ENCODE measurements at regions not wholly inside any gene's neighbourhood (a gene's known extent, or its start where the extent isn't known, plus 50 kb on each side); places are given as distances from the start of the nearest gene placed in this dataset.

- Histone ChIP-seq H3K9ac (ENCODE audit: low read length) (no peak overlapping the region), H3K27me3 (ENCODE audit: insufficient read depth, low read length) (no peaks in the 10 kb centered on the region), H3K79me1 (ENCODE audit: low read length) (no peaks in the 10 kb centered on the region), H2AFZ (ENCODE audit: insufficient read depth, low read length, poor library complexity) (no peak overlapping the region), H3K4me3 (ENCODE audit: low read depth, low read length) (no peak overlapping the region), H4K12ac (ENCODE audit: low read depth, low read length) (no peak overlapping the region), H3K14ac (ENCODE audit: low read length) (no peak overlapping the region), H2BK120ac (ENCODE audit: insufficient read depth, low read length, poor library complexity) (no peak overlapping the region), H3K27ac (ENCODE audit: low read depth, low read length) (no peak overlapping the region), H3K18ac (ENCODE audit: low read length) (no peak overlapping the region), H2AK5ac (ENCODE audit: low read length) (no peak overlapping the region), H3K9me3 (ENCODE audit: insufficient read depth, low read depth, low read length) (no peaks in the 10 kb centered on the region), H3K4me1 (ENCODE audit: control insufficient read depth in 1 of 2, insufficient read depth in 2 of 2, low read length in 2 of 2) (no peaks in the 10 kb centered on the region), H4K91ac (ENCODE audit: low read depth, low read length) (no peak overlapping the region), H2BK5ac (ENCODE audit: low read depth, low read length, poor library complexity) (no peak overlapping the region), H3K36me3 (ENCODE audit: control insufficient read depth in 1 of 2, insufficient read depth in 2 of 2, low read length in 2 of 2) (no peaks in the 10 kb centered on the region), H3K23ac (ENCODE audit: low read length) (no peak overlapping the region), H3K4ac (ENCODE audit: low read depth, low read length) (no peak overlapping the region), H3K79me2 (ENCODE audit: control insufficient read depth, insufficient read depth, low read length, poor library complexity) (no peaks in the 10 kb centered on the region), H4K8ac (ENCODE audit: low read depth, low read length) (no peak overlapping the region), H3K4me2 (ENCODE audit: low read length) (no peak overlapping the region), H2BK12ac (ENCODE audit: low read length) (no peak overlapping the region)
- DNase-seq: no peak
These were observed 340.9 kb downstream of the CENPC start for GRCh38 chr4:67204441-67204840.

- no peak overlapping the region for H4K12ac ChIP-seq (ENCODE audit: low read depth, low read length)
- no peak overlapping the region for H2BK12ac ChIP-seq (ENCODE audit: low read length)
- H3K27me3 ChIP-seq (ENCODE audit: insufficient read depth, low read length): no peaks in the 10 kb centered on the region
- no peaks in the 10 kb centered on the region for H3K79me2 ChIP-seq (ENCODE audit: control insufficient read depth, insufficient read depth, low read length, poor library complexity)
- no peaks in the 10 kb centered on the region for H3K79me1 ChIP-seq (ENCODE audit: low read length)
- H3K9me3 ChIP-seq (ENCODE audit: insufficient read depth, low read depth, low read length): no peaks in the 10 kb centered on the region
- no peak overlapping the region for H3K14ac ChIP-seq (ENCODE audit: low read length)
- WGBS (ENCODE audit: extremely low coverage, insufficient coverage, insufficient read length): no CpG with 5 or more reads among the region's 3 CpGs
- no peak overlapping the region for H2AFZ ChIP-seq (ENCODE audit: insufficient read depth, low read length, poor library complexity)
- no peak overlapping the region for H3K4me2 ChIP-seq (ENCODE audit: low read length)
- no peak overlapping the region for H4K91ac ChIP-seq (ENCODE audit: low read depth, low read length)
- H3K9ac ChIP-seq (ENCODE audit: low read length): no peak overlapping the region
- H3K23ac ChIP-seq (ENCODE audit: low read length): no peak overlapping the region
- no peak overlapping the region for H3K18ac ChIP-seq (ENCODE audit: low read length)
- no peak overlapping the region for H3K4ac ChIP-seq (ENCODE audit: low read depth, low read length)
- H2BK5ac ChIP-seq (ENCODE audit: low read depth, low read length, poor library complexity): no peak overlapping the region
- no peaks in the 10 kb centered on the region for H3K36me3 ChIP-seq (ENCODE audit: control insufficient read depth in 1 of 2, insufficient read depth in 2 of 2, low read length in 2 of 2)
- DNase-seq: no peak
- no peaks in the 10 kb centered on the region for H3K4me1 ChIP-seq (ENCODE audit: control insufficient read depth in 1 of 2, insufficient read depth in 2 of 2, low read length in 2 of 2)
- no peak overlapping the region for H2AK5ac ChIP-seq (ENCODE audit: low read length)
- no peak overlapping the region for H3K4me3 ChIP-seq (ENCODE audit: low read depth, low read length)
- H3K27ac ChIP-seq (ENCODE audit: low read depth, low read length): no peak overlapping the region
- H4K8ac ChIP-seq (ENCODE audit: low read depth, low read length): no peak overlapping the region
- no peak overlapping the region for H2BK120ac ChIP-seq (ENCODE audit: insufficient read depth, low read length, poor library complexity)
These were observed 344.0 kb downstream of the CENPC start for GRCh38 chr4:67201334-67201733.

GRCh38 chr4:67198727-67199126, 346.6 kb downstream of the CENPC start:
- Histone ChIP-seq H2AK5ac (ENCODE audit: low read length) (no peak overlapping the region), H3K9me3 (ENCODE audit: insufficient read depth, low read depth, low read length) (no peaks in the 10 kb centered on the region), H2BK5ac (ENCODE audit: low read depth, low read length, poor library complexity) (no peak overlapping the region), H2BK12ac (ENCODE audit: low read length) (no peak overlapping the region), H3K18ac (ENCODE audit: low read length) (no peak overlapping the region), H4K91ac (ENCODE audit: low read depth, low read length) (no peak overlapping the region), H3K4ac (ENCODE audit: low read depth, low read length) (no peak overlapping the region), H2BK120ac (ENCODE audit: insufficient read depth, low read length, poor library complexity) (no peak overlapping the region), H3K27ac (ENCODE audit: low read depth, low read length) (no peak overlapping the region), H3K14ac (ENCODE audit: low read length) (no peak overlapping the region), H4K8ac (ENCODE audit: low read depth, low read length) (no peak overlapping the region), H3K4me3 (ENCODE audit: low read depth, low read length) (no peak overlapping the region), H3K23ac (ENCODE audit: low read length) (no peak overlapping the region), H3K4me2 (ENCODE audit: low read length) (no peak overlapping the region), H3K36me3 (ENCODE audit: control insufficient read depth in 1 of 2, insufficient read depth in 2 of 2, low read length in 2 of 2) (no peaks in the 10 kb centered on the region), H2AFZ (ENCODE audit: insufficient read depth, low read length, poor library complexity) (no peak overlapping the region), H4K12ac (ENCODE audit: low read depth, low read length) (no peak overlapping the region), H3K27me3 (ENCODE audit: insufficient read depth, low read length) (no peaks in the 10 kb centered on the region), H3K79me2 (ENCODE audit: control insufficient read depth, insufficient read depth, low read length, poor library complexity) (no peaks in the 10 kb centered on the region), H3K9ac (ENCODE audit: low read length) (no peak overlapping the region), H3K79me1 (ENCODE audit: low read length) (no peaks in the 10 kb centered on the region), H3K4me1 (ENCODE audit: control insufficient read depth in 1 of 2, insufficient read depth in 2 of 2, low read length in 2 of 2) (no peaks in the 10 kb centered on the region)
- no CpG with 5 or more reads among the region's 2 CpGs for WGBS (ENCODE audit: extremely low coverage, insufficient coverage, insufficient read length)
- no peak for DNase-seq

- H4K8ac ChIP-seq (ENCODE audit: low read depth, low read length): no peak overlapping the region
- WGBS (ENCODE audit: extremely low coverage, insufficient coverage, insufficient read length): no CpG with 5 or more reads among the region's 3 CpGs
- no peak overlapping the region for H3K9ac ChIP-seq (ENCODE audit: low read length)
- no peak overlapping the region for H2BK120ac ChIP-seq (ENCODE audit: insufficient read depth, low read length, poor library complexity)
- H4K91ac ChIP-seq (ENCODE audit: low read depth, low read length): no peak overlapping the region
- H3K4me2 ChIP-seq (ENCODE audit: low read length): no peak overlapping the region
- H3K4me3 ChIP-seq (ENCODE audit: low read depth, low read length): no peak overlapping the region
- DNase-seq: no peak
- H3K9me3 ChIP-seq (ENCODE audit: insufficient read depth, low read depth, low read length): no peaks in the 10 kb centered on the region
- no peak overlapping the region for H3K14ac ChIP-seq (ENCODE audit: low read length)
- H3K36me3 ChIP-seq (ENCODE audit: control insufficient read depth in 1 of 2, insufficient read depth in 2 of 2, low read length in 2 of 2): no peaks in the 10 kb centered on the region
- H3K79me2 ChIP-seq (ENCODE audit: control insufficient read depth, insufficient read depth, low read length, poor library complexity): no peaks in the 10 kb centered on the region
- H3K4ac ChIP-seq (ENCODE audit: low read depth, low read length): no peak overlapping the region
- H3K18ac ChIP-seq (ENCODE audit: low read length): no peak overlapping the region
- H3K27ac ChIP-seq (ENCODE audit: low read depth, low read length): no peak overlapping the region
- H2BK5ac ChIP-seq (ENCODE audit: low read depth, low read length, poor library complexity): no peak overlapping the region
- H3K4me1 ChIP-seq (ENCODE audit: control insufficient read depth in 1 of 2, insufficient read depth in 2 of 2, low read length in 2 of 2): no peaks in the 10 kb centered on the region
- no peak overlapping the region for H2BK12ac ChIP-seq (ENCODE audit: low read length)
- no peak overlapping the region for H2AFZ ChIP-seq (ENCODE audit: insufficient read depth, low read length, poor library complexity)
- no peak overlapping the region for H3K23ac ChIP-seq (ENCODE audit: low read length)
- no peak overlapping the region for H4K12ac ChIP-seq (ENCODE audit: low read depth, low read length)
- no peaks in the 10 kb centered on the region for H3K79me1 ChIP-seq (ENCODE audit: low read length)
- no peak overlapping the region for H2AK5ac ChIP-seq (ENCODE audit: low read length)
- no peaks in the 10 kb centered on the region for H3K27me3 ChIP-seq (ENCODE audit: insufficient read depth, low read length)
These were observed 377.5 kb downstream of the CENPC start for GRCh38 chr4:67167849-67168248.

- H3K4me3 ChIP-seq (ENCODE audit: low read depth, low read length): no peak overlapping the region
These were observed 382.6 kb downstream of the CENPC start for GRCh38 chr4:67162690-67163089.

More at GRCh38 chr4:67162690-67163089, 382.6 kb downstream of the CENPC start:
- Histone ChIP-seq H3K4me2 (ENCODE audit: low read length) (no peak overlapping the region), H2AK5ac (ENCODE audit: low read length) (no peak overlapping the region), H3K14ac (ENCODE audit: low read length) (no peak overlapping the region), H3K18ac (ENCODE audit: low read length) (no peak overlapping the region), H3K27me3 (ENCODE audit: insufficient read depth, low read length) (no peaks in the 10 kb centered on the region), H2BK5ac (ENCODE audit: low read depth, low read length, poor library complexity) (no peak overlapping the region), H3K4ac (ENCODE audit: low read depth, low read length) (no peak overlapping the region), H3K4me1 (ENCODE audit: control insufficient read depth in 1 of 2, insufficient read depth in 2 of 2, low read length in 2 of 2) (no peaks in the 10 kb centered on the region), H2BK120ac (ENCODE audit: insufficient read depth, low read length, poor library complexity) (no peak overlapping the region), H2BK12ac (ENCODE audit: low read length) (no peak overlapping the region), H4K91ac (ENCODE audit: low read depth, low read length) (no peak overlapping the region), H3K23ac (ENCODE audit: low read length) (no peak overlapping the region), H3K27ac (ENCODE audit: low read depth, low read length) (no peak overlapping the region), H3K79me1 (ENCODE audit: low read length) (no peaks in the 10 kb centered on the region), H2AFZ (ENCODE audit: insufficient read depth, low read length, poor library complexity) (no peak overlapping the region), H3K36me3 (ENCODE audit: control insufficient read depth in 1 of 2, insufficient read depth in 2 of 2, low read length in 2 of 2) (no peaks in the 10 kb centered on the region), H3K9me3 (ENCODE audit: insufficient read depth, low read depth, low read length) (no peaks in the 10 kb centered on the region), H4K12ac (ENCODE audit: low read depth, low read length) (no peak overlapping the region), H3K9ac (ENCODE audit: low read length) (no peak overlapping the region), H4K8ac (ENCODE audit: low read depth, low read length) (no peak overlapping the region), H3K79me2 (ENCODE audit: control insufficient read depth, insufficient read depth, low read length, poor library complexity) (no peaks in the 10 kb centered on the region)
- DNase-seq: no peak
- no CpG with 5 or more reads among the region's 2 CpGs for WGBS (ENCODE audit: extremely low coverage, insufficient coverage, insufficient read length)
